Ovary (tissue), 7 donors: ENCODE measurements at regions not wholly inside any gene's neighbourhood (a gene's known extent, or its start where the extent isn't known, plus 50 kb on each side); places are given as distances from the start of the nearest gene placed in this dataset.

ENCODE experiments used
- DNase-seq, 5 donors: peaks; one replicate each; pipeline ENCODE4 v3.0.0-alpha.2; 2019 to 2020
- H3K27ac ChIP-seq, 2 donors: fragments of 200-600 bp; one replicate each; pipeline versions ENCODE4 v1.5.1 to v1.8.0; 2019 to 2022
- H3K27me3 ChIP-seq: fragments of 200-600 bp; one replicate; pipeline ENCODE4 v1.8.0; 2022
- H3K36me3 ChIP-seq: fragments of 200-600 bp; sonication (generic); one replicate; pipeline ENCODE4 v1.5.1; 2019
- H3K4me1 ChIP-seq: one replicate; pipeline ENCODE4 v1.8.1; 2013; ENCODE audit warnings: mild to moderate bottlenecking, moderate library complexity; ENCODE audit not compliant: insufficient read depth
- H3K4me3 ChIP-seq: fragments of 200-600 bp; sonication (generic); one replicate; pipeline ENCODE4 v1.5.1; 2017
- H3K9me3 ChIP-seq, 2 donors: fragments of 200-600 bp in 1 of 2; sonication (generic) in 1 of 2; one replicate each; pipeline versions ENCODE4 v1.5.1 to v1.8.1; 2013 to 2019; ENCODE audit warnings: mild to moderate bottlenecking in 1 of 2, moderate library complexity in 1 of 2
- CTCF ChIP-seq, 3 donors: fragments of 450-650 bp in 2 of 3; fragments of 200-600 bp in 1 of 3; IDR thresholded peaks; one replicate each; pipeline versions ENCODE4 v1.5.1 to v1.8.0; 2016 to 2022; ENCODE audit warnings: antibody characterized with exemption in 3 of 3, mild to moderate bottlenecking in 1 of 3
- EP300 ChIP-seq: sonication (generic); formaldehyde crosslinking; IDR thresholded peaks from one replicate; pipeline ENCODE4 v1.6.1; 2017; ENCODE audit warnings: antibody characterized with exemption
- POLR2A ChIP-seq: fragments of 450-650 bp; IDR thresholded peaks from one replicate; pipeline ENCODE4 v1.6.1; 2017; ENCODE audit warnings: antibody characterized with exemption, mild to moderate bottlenecking, moderate library complexity
- WGBS, 3 donors: extraction: QIAGEN DNeasy Blood & Tissue Kit in 1 of 3; methylation state at CpG; one replicate each; pipeline versions ENCODE4 v1.1.5 to v1.1.7; 2013 to 2017; 5-methylcytosine and 5-hydroxymethylcytosine counted together
- intact Hi-C, 4 donors: fragments of 100-400 bp; cut with DNase I; formaldehyde crosslinking; loops; one replicate each; pipeline versions ENCODE4 v1.11.0 to v1.15.1; 2022 to 2023
- donor health status: DM: no; HTN: no; CAD: no; lungs with moderate emphysema.
- donor health status: DM: no; HTN: no; CAD: no.
- donor health status: Bipolar disorder and iron deficiency.
- donor health status: DM: no; HTN: no; CAD: no.
- donor health status: DM: yes; HTN: yes; CAD: no.

DNA sequence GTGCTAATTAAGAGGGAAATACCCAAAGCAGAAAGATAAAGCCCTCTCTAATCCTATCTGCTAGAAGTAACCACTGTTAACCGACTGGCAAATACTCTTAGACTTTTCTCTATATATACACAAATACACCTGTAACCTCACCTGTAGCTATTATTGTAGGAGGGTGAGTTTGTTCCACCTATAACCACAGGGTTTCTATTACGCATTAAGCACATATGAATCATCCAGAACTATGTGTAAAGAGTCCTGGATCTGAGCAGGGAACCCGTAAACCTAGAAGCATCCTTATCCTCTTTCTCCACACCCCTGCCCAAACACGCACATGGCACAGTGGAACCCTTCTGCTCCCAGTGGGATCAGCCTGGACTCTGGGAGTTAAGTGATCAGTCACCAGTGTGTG is 172.8 kb upstream of the C2CD4B start:
- WGBS, 3 donors = 79 to 82% (median 81%) methylated on average over 4 of the region's 4 CpGs
- no peak for DNase-seq
- Histone ChIP-seq H3K9me3 (no peaks in the 10 kb centered on the region), H3K27me3 (no peaks in the 10 kb centered on the region), H3K36me3 (no peaks in the 10 kb centered on the region), H3K27ac (no peak overlapping the region), H3K4me1 (no peaks in the 10 kb centered on the region), H3K4me3 (no peak overlapping the region)
- TF ChIP-seq EP300 (no peak), POLR2A (no peak), CTCF (IDR thresholded peaks at IDR 0.05) (no peak)
- intact Hi-C loops = no loop called here

GRCh38 chr15:62338497-62338896 is 173.4 kb upstream of the C2CD4B start:
- intact Hi-C loops = no loop called here
- WGBS, 3 donors = 82 to 100% (median 84%) methylated on average over 1 of the region's 1 CpG
- DNase-seq = no peak

GRCh38 chr15:62342959-62343358 is 177.9 kb upstream of the C2CD4B start:
- 92 to 93% (median 92%) methylated on average over 9 of the region's 9 CpGs for whole genome bisulfite sequencing, 3 donors
- no peaks in the 10 kb centered on the region for H3K36me3 ChIP-seq
- no peak overlapping the region for H3K4me3 ChIP-seq
- intact Hi-C loops = no loop called here
- no peak overlapping the region for H3K27ac ChIP-seq
- H3K4me1 ChIP-seq = no peaks in the 10 kb centered on the region
- no peaks in the 10 kb centered on the region for H3K27me3 ChIP-seq
- DNase-seq = no peak
- no peaks in the 10 kb centered on the region for H3K9me3 ChIP-seq
- no peak for TF ChIP-seq CTCF (IDR thresholded peaks at IDR 0.05)
- no peak for TF ChIP-seq EP300
- no peak for TF ChIP-seq POLR2A

More at GRCh38 chr15:62338497-62338896, 173.4 kb upstream of the C2CD4B start:
- Histone ChIP-seq H3K4me3 (no peak overlapping the region), H3K27me3 (no peaks in the 10 kb centered on the region), H3K27ac (no peak overlapping the region), H3K4me1 (no peaks in the 10 kb centered on the region), H3K9me3 (no peaks in the 10 kb centered on the region), H3K36me3 (no peaks in the 10 kb centered on the region)
- TF ChIP-seq CTCF (IDR thresholded peaks at IDR 0.05) (no peak), EP300 (no peak), POLR2A (no peak)

- intact Hi-C loops = no loop called here
- DNase-seq = no peak
- Histone ChIP-seq H3K4me3 (no peak overlapping the region), H3K36me3 (no peaks in the 10 kb centered on the region), H3K27me3 (no peaks in the 10 kb centered on the region), H3K9me3 (no peaks in the 10 kb centered on the region), H3K27ac (no peak overlapping the region), H3K4me1 (no peaks in the 10 kb centered on the region)
- 86 to 88% (median 88%) methylated on average over 10 of the region's 10 CpGs for WGBS, 3 donors
- no peak for TF ChIP-seq CTCF (IDR thresholded peaks at IDR 0.05)
- no peak for TF ChIP-seq EP300
- no peak for TF ChIP-seq POLR2A
These were observed 178.3 kb upstream of the C2CD4B start for GRCh38 chr15:62343397-62343796.
